Activated T-helper 2 cell treated with anti-CD3 and anti-CD28 coated beads, Interferon-gamma antibody, Interleukin-2, Interleukin-4, amounts not matched to agents 10 μg/mL and 5 μg/mL and 100 μg/mL, durations not matched to agents 14 hours and 24 hours and 36 hours (primary cell): ENCODE measurements at regions not wholly inside any gene's neighbourhood (a gene's known extent, or its start where the extent isn't known, plus 50 kb on each side); places are given as distances from the start of the nearest gene placed in this dataset.

Experiments used
- DNase-seq: peaks from one replicate; pipeline ENCODE4 v3.0.0; 2021; ENCODE audit warnings: low spot score
- H3K27ac Mint-ChIP-seq: one replicate; pipeline ENCODE4 v1.8.0; 2021; ENCODE audit warnings: mixed read lengths
- H3K27me3 Mint-ChIP-seq: one replicate; pipeline ENCODE4 v1.8.0; 2021; ENCODE audit warnings: low read depth, mixed read lengths
- H3K36me3 Mint-ChIP-seq: one replicate; pipeline ENCODE4 v1.8.0; 2021; ENCODE audit warnings: low read depth, mixed read lengths
- H3K4me1 Mint-ChIP-seq: one replicate; pipeline ENCODE4 v1.8.0; 2021; ENCODE audit warnings: low read depth, mixed read lengths
- H3K4me3 Mint-ChIP-seq: one replicate; pipeline ENCODE4 v1.8.0; 2021; ENCODE audit warnings: low read depth, mild to moderate bottlenecking, moderate library complexity, mixed read lengths
- H3K9me3 Mint-ChIP-seq: one replicate; pipeline ENCODE4 v1.8.0; 2021; ENCODE audit warnings: mixed read lengths
- intact Hi-C: fragments of 100-400 bp; cut with micrococcal nuclease; formaldehyde crosslinking; loops from one replicate; pipeline ENCODE4 v1.15.1; 2023

DNA sequence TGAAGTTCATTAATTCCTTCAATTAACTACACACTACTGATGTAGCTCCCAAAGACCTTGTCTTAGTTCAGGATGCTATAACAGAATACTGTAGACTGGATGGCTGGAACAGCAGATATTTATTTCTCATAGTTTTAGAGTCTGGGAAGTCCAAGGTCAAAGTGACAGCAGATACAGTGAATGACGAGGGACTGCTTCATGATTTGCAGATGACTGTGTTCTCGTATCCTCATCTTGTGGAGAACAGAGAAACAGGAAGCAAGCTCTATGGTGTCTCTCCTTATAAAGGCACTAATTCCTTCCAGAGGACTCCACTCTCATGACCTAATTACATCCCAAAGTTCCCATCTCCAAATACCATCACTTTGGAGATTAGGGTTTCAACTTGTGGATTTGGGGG is 65.6 kb upstream of the MAP1B start:
- H3K4me3 Mint-ChIP-seq = no peak overlapping the region
- intact Hi-C loops = no loop called here
- no peak overlapping the region for H3K27ac Mint-ChIP-seq
- H3K9me3 Mint-ChIP-seq = no peaks in the 10 kb centered on the region
- H3K27me3 Mint-ChIP-seq = peaks cover 6% of the 10 kb centered on the region
- no peaks in the 10 kb centered on the region for H3K4me1 Mint-ChIP-seq
- no peak for DNase-seq
- no peaks in the 10 kb centered on the region for H3K36me3 Mint-ChIP-seq

DNA sequence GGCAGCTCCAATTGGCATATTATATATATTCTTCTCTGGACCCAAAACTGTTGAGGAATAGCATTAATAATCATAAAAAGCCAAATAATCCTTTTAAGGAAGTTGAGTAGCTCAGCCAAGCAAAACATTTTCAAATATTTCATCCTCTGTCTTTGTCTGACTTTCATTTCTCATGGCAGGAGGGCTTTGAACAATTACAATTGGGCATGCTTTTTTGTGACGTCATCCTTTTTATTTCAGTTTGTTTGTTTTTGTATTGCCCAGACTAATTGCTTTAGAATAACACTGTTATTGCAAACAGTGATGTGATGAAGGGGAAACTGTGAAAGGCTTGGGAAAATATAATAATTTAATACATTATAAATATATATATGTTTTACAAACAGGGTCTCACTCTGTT is 65.2 kb upstream of the MAP1B start:
- intact Hi-C loops = no loop called here
- Mint-ChIP-seq H3K36me3 (no peaks in the 10 kb centered on the region), H3K9me3 (no peaks in the 10 kb centered on the region), H3K4me3 (no peak overlapping the region), H3K4me1 (no peaks in the 10 kb centered on the region), H3K27ac (no peak overlapping the region), H3K27me3 (peaks cover 5% of the 10 kb centered on the region)
- DNase-seq = no peak

DNA sequence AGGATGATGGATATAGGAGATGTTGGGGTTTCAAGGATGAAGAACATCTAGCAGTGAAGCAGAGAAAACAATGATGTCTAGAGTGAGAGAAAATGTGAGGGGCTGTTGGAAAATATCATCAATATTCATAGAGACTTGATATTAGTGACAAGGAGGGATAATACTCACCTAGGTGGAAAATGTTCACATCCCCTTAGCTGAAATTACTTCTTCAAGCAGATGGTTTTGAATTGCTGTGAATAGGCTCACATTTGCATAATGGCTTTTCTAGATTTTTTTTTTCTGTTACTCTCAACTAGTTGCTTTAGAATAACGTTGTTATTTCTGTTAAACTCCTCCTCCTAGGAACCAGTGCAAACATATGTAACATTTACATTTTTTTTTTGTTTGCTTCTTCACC is 61.6 kb upstream of the MAP1B start:
- intact Hi-C loops = loop anchor here (2.0 kb wide), 1 partner anchor 55 kb away; no protein-coding TSS in a partner anchor
- Mint-ChIP-seq H3K36me3 (no peaks in the 10 kb centered on the region), H3K9me3 (no peaks in the 10 kb centered on the region), H3K4me3 (no peak overlapping the region), H3K27me3 (no peaks in the 10 kb centered on the region), H3K27ac (no peak overlapping the region), H3K4me1 (no peaks in the 10 kb centered on the region)
- no peak for DNase-seq

DNA sequence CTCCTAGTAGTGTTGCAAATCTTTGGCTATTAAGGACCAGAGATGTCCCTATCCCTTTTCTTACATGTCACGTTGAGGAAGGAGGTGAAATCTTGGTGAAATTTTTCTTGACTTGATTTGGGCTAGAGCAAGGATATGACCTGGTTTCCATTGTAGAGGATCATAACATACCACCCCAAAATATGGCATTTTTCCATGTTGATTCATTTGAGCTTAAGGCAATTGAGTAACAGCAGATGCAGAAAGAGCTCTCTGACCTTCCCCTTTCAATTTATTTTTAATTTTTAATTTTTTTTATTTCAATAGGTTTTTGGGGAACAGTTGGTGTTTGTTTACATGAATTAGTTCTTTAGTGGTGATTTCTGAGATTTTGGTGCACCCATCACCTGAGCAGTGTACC is 61.2 kb upstream of the MAP1B start:
- Mint-ChIP-seq H3K27ac (no peak overlapping the region), H3K9me3 (no peaks in the 10 kb centered on the region), H3K36me3 (no peaks in the 10 kb centered on the region), H3K4me3 (no peak overlapping the region), H3K4me1 (no peaks in the 10 kb centered on the region), H3K27me3 (no peaks in the 10 kb centered on the region)
- no peak for DNase-seq
- intact Hi-C loops = loop anchor here (2.0 kb wide), 1 partner anchor 55 kb away; no protein-coding TSS in a partner anchor

DNA sequence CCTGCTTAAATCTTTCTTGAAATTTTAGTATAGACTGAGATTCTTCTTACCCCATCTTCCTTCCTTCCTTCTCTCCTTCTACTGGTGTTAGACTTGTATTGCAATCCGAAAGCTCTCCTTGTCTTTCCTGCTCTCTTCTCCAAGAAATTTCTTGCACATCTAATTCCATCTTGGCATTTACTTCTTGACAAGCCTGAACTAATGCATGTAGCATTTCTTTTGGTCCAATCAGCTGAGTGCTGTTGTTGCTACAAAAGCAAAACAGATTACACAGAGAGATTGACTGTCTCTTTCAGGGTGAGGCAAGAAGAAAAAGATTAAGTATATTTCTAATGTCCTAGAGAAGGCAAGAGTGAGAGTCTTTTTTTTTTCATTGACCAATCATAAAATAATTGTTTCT is 51.6 kb upstream of the MAP1B start:
- intact Hi-C loops = no loop called here
- Mint-ChIP-seq H3K27me3 (no peaks in the 10 kb centered on the region), H3K27ac (no peak overlapping the region), H3K9me3 (no peaks in the 10 kb centered on the region), H3K4me1 (no peaks in the 10 kb centered on the region), H3K36me3 (no peaks in the 10 kb centered on the region), H3K4me3 (no peak overlapping the region)
- DNase-seq = no peak
